ENCODE measurements at regions not wholly inside any gene's neighbourhood (a gene's known extent, or its start where the extent isn't known, plus 50 kb on each side); places are given as distances from the start of the nearest gene placed in this dataset.

GRCh38 chr1:86224651-86225310 lies 68.2 kb upstream of the COL24A1 start:
- TF ChIP-seq REST (IDR thresholded peaks at IDR 0.05; ENCODE audit: low read depth), result no peak
- TF ChIP-seq CTCF (IDR thresholded peaks at IDR 0.05 in 2 of 3, conservative IDR thresholded peaks at IDR 0.05 in 1 of 3; ENCODE audit: borderline replicate concordance in 1 of 3, insufficient read depth in 1 of 3, low read depth in 2 of 3, low read length in 2 of 3), result no peak
- no peak for TF ChIP-seq ELF1 (IDR thresholded peaks at IDR 0.05; ENCODE audit: borderline replicate concordance, low read depth)
- no peak for TF ChIP-seq EZH2 (IDR thresholded peaks at IDR 0.05)
- TF ChIP-seq RAD21 (IDR thresholded peaks at IDR 0.05; ENCODE audit: low read depth), result no peak
- no peak for TF ChIP-seq POLR2AphosphoS5 (IDR thresholded peaks at IDR 0.05; ENCODE audit: low read depth, low read length)
- TF ChIP-seq TCF7L2 (IDR thresholded peaks at IDR 0.05; ENCODE audit: borderline replicate concordance, extremely low read depth, insufficient read depth, insufficient read length), result no peak
- no peak for TF ChIP-seq CEBPB (IDR thresholded peaks at IDR 0.05; ENCODE audit: low read depth)
- no peak for TF ChIP-seq EZH2phosphoT487 (IDR thresholded peaks at IDR 0.05; ENCODE audit: borderline replicate concordance)
- no peak for TF ChIP-seq EGR1 (IDR thresholded peaks at IDR 0.05; ENCODE audit: low read depth)
- no peak for TF ChIP-seq ZFX (IDR thresholded peaks at IDR 0.05)
- no peak for TF ChIP-seq POLR2A (IDR thresholded peaks at IDR 0.05; ENCODE audit: borderline replicate concordance, extremely low read depth, insufficient read depth, insufficient read length)
- no peak for TF ChIP-seq JUND (IDR thresholded peaks at IDR 0.05)
- no peak for TF ChIP-seq ZNF274 (IDR thresholded peaks at IDR 0.05; ENCODE audit: low read depth, low read length)

Data from HCT116 (cell line).